ENCODE measurements at regions not wholly inside any gene's neighbourhood (a gene's known extent, or its start where the extent isn't known, plus 50 kb on each side); places are given as distances from the start of the nearest gene placed in this dataset.
"Not testable (repeated sequence)": the region's sequence is repeated elsewhere in the genome, so short reads cannot be mapped to it uniquely, and the experiment has no call there.

DNA sequence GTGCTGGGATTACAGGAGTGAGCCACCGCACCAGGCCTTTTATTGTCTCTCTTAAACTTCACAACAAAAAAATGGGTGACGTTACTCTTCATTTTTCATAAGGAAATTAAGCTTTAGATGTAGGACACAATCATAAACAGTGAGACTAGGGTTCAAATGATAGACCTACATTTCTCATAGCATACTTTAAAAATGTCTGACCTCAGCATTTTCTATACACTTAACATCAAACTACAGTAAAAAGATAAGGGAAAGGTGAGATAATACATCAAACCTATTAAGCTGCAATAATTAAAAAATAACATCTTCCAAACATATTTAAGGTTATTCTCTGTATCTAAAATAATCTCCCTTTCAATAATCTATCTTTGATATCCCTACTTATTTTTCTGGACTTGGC is 914.2 kb downstream of the FAM181B start:
- no peaks in the 10 kb centered on the region for H3K9me3 Mint-ChIP-seq
- no peaks in the 10 kb centered on the region for H3K27me3 Mint-ChIP-seq (ENCODE audit: low read depth)
- no peaks in the 10 kb centered on the region for H3K36me3 Mint-ChIP-seq (ENCODE audit: low read depth)
- H3K4me3 Mint-ChIP-seq = no peak overlapping the region
- H3K27ac Mint-ChIP-seq = no peak overlapping the region
- H3K4me1 Mint-ChIP-seq (ENCODE audit: low read depth) = no peaks in the 10 kb centered on the region

DNA sequence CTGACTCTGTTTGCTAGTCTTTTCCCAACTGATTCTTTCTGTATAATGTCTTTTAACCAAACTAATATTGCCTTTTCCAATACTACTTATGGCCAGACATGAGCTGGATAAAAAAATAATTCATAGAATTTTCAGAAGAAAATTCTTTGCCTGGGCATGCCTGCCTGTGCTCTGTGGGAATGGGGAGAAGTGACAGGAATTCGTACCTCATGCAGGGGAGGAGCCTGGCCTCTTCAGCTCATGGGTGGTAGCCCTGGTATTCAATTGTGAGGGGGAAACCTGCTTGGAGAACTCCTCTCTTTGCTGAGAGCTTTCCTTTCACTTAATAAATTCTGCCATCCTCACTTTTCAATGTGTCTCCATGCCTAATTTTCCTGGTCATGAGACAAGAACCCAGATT is 928.8 kb downstream of the FAM181B start:
- Mint-ChIP-seq H3K27ac (no peak overlapping the region), H3K9me3 (no peaks in the 10 kb centered on the region), H3K4me1 (ENCODE audit: low read depth) (no peaks in the 10 kb centered on the region), H3K27me3 (ENCODE audit: low read depth) (no peaks in the 10 kb centered on the region), H3K4me3 (no peak overlapping the region), H3K36me3 (ENCODE audit: low read depth) (no peaks in the 10 kb centered on the region)

DNA sequence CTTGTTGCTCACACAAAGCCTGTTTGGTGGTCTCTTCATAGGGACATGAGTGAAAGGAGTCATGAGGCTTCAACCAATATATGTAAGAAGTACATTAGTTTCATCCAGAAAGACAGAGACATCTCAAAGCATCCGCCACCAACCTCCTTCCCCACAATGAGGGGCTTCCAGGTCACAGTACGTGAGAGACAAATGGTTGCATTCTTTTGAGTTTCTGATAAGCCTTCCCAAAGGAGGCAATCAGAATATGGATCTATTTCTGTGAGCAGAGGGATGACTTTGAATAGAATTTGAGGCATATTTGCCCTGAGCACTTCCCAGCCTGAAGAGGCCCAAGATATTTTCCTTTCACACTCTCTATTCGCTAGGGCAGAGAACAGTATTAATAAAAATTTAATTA is 931.1 kb downstream of the FAM181B start:
- Mint-ChIP-seq H3K4me3 (no peak overlapping the region), H3K27me3 (ENCODE audit: low read depth) (no peaks in the 10 kb centered on the region), H3K4me1 (ENCODE audit: low read depth) (no peaks in the 10 kb centered on the region), H3K27ac (no peak overlapping the region), H3K36me3 (ENCODE audit: low read depth) (no peaks in the 10 kb centered on the region), H3K9me3 (no peaks in the 10 kb centered on the region)

DNA sequence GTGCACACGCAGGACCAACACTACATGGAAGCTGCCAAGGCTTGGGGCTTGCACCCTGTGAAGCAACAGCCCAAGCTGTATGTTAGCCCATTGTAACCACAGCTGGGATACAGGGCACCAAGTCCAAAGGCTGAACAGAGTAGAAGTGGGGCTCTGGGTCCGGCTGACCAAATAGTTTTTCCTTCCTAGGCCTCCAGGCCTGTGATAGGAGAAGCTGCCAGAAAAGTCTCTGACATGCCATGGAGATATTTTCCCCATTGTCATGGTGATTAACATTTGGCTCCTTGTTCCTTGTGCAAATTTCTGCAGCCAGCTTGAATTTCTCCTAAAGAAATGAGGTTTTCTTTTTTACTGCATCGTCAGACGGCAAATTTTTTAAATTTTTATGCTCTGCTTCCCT is 941.2 kb downstream of the FAM181B start:
- H3K36me3 Mint-ChIP-seq (ENCODE audit: low read depth) = no peaks in the 10 kb centered on the region

DNA sequence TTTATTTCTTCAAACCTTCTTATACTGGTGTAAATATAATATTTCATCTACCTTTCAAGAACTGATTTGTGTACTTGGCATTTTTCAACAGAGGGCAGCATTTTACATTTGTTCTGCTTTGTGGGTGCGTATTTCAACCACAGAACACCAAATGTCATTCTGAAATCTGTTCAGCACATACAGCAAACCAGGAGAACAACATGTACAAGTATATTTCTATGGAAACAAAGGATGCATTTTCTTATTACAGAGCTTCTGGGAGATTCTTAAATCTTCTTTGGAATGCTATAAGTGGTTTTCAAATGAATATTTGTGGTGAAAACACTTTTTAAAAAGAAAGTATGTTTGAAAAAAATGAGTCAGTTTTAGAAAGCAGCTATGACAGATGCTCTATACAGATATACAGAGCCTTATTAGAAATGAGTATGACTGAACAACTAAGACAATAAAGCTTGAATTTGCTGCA is 946.0 kb downstream of the FAM181B start:
- Mint-ChIP-seq H3K4me3 (no peak overlapping the region), H3K27me3 (ENCODE audit: low read depth) (no peaks in the 10 kb centered on the region), H3K27ac (no peak overlapping the region), H3K4me1 (ENCODE audit: low read depth) (peaks cover 8% of the 10 kb centered on the region), H3K36me3 (ENCODE audit: low read depth) (no peaks in the 10 kb centered on the region), H3K9me3 (no peaks in the 10 kb centered on the region)

More for the DNA sequence above, 941.2 kb downstream of the FAM181B start:
- no peak overlapping the region for H3K27ac Mint-ChIP-seq
- H3K4me3 Mint-ChIP-seq = no peak overlapping the region
- H3K4me1 Mint-ChIP-seq (ENCODE audit: low read depth) = peaks cover 6% of the 10 kb centered on the region
- H3K27me3 Mint-ChIP-seq (ENCODE audit: low read depth) = no peaks in the 10 kb centered on the region
- no peaks in the 10 kb centered on the region for H3K9me3 Mint-ChIP-seq

DNA sequence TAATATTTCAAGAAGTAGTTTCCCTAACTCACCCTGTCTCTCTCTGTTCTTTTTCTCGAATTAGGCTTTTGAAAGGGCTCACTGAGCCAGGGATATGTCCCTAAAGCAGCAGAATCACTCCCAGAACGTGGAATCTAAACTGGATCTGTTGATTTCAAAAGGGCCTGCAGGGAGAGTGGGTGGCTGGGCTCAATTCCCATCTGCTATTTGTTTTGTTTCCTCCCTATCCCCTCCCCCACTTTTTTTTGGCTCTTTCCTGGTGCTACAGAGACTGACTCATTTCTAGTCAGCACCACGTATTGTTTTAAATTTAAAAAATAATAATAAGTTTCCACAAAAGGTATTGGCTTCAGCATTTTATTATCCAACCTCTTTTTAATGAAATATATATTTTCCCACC is 961.5 kb downstream of the FAM181B start:
- no peaks in the 10 kb centered on the region for H3K4me1 Mint-ChIP-seq (ENCODE audit: low read depth)
- H3K9me3 Mint-ChIP-seq = no peaks in the 10 kb centered on the region
- no peaks in the 10 kb centered on the region for H3K36me3 Mint-ChIP-seq (ENCODE audit: low read depth)
- H3K27ac Mint-ChIP-seq = no peak overlapping the region
- H3K27me3 Mint-ChIP-seq (ENCODE audit: low read depth) = no peaks in the 10 kb centered on the region
- H3K4me3 Mint-ChIP-seq = no peak overlapping the region

DNA sequence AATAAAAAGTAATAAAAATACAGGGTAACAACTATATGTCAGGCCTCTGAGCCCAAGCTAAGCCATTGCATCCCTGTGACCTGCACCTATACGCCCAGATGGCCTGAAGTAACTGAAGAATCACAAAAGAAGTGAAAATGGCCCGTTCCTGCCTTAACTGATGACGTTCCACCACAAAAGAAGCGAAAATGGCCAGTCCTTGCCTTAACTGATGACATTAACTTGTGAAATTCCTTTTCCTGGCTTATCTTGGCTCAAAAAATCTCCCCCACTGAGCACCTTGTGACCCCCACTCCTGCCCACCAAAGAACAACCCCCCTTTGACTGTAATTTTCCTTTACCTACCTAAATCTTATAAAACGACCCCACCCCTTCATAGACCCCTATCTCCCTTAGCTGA is 963.8 kb downstream of the FAM181B start:
- H3K27me3 Mint-ChIP-seq (ENCODE audit: low read depth); H3K36me3 Mint-ChIP-seq (ENCODE audit: low read depth); H3K4me1 Mint-ChIP-seq (ENCODE audit: low read depth); H3K27ac Mint-ChIP-seq; H3K9me3 Mint-ChIP-seq; H3K4me3 Mint-ChIP-seq: not testable (repeated sequence)

DNA sequence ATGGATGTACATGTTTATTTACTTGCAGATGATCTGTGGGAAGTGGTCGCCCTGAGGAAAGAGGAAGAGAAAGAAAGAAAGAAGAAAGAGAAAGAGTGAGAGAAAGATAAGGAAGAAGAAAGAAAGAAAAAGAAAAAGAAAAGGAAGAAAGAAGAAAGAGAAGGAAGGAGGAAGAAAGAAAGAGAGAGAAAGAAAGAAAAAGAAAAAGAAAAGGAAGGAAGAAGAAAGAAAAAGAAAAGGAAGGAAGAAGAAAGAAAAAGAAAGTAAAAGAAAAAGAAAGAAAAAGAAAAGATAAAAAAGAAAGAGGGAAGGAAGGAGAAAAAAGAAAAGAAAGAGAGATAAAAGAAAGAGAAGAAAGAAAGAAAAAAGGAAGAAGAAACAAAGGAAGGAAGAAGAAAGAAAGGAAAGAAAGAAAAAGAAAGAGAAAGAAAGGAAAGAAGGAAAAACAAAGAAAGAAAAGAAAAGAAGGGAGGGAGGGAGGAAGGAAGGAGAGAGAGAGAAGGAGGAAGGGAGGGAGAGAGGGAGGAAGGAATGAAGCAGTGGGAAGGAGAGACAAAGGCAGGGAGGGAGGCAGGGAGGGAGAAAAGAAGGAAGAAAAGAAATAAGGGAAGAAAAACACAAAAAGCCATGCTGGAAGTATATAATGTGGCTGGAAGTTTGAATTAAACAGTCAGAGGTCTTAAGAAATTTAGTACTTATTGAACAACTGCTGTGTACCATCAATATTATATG is 976.6 kb downstream of the FAM181B start:
- no peak overlapping the region for H3K27ac Mint-ChIP-seq
- H3K27me3 Mint-ChIP-seq (ENCODE audit: low read depth) = no peaks in the 10 kb centered on the region
- no peaks in the 10 kb centered on the region for H3K9me3 Mint-ChIP-seq
- no peaks in the 10 kb centered on the region for H3K36me3 Mint-ChIP-seq (ENCODE audit: low read depth)
- H3K4me1 Mint-ChIP-seq (ENCODE audit: low read depth) = no peaks in the 10 kb centered on the region
- H3K4me3 Mint-ChIP-seq = no peak overlapping the region

DNA sequence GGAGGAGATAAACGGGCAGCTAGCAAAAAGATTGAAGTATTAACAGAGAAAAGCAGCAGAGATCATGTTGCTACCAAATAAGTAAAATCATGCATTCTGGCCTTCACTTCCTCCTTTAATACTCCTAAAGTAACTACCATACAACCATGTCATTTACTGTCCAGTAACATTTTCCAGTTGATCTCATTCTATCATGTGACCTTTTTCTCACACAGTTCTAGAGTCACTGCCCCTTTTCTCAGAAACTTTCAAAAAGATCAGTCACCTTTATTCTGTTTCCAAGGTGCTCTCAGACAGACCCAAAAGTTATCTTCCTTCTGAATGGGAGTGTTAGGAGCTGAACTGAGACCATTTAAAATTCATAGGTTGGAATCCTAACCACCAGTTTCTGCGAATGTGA is 984.4 kb downstream of the FAM181B start:
- Mint-ChIP-seq H3K36me3 (ENCODE audit: low read depth) (no peaks in the 10 kb centered on the region), H3K27ac (no peak overlapping the region), H3K9me3 (no peaks in the 10 kb centered on the region), H3K4me1 (ENCODE audit: low read depth) (no peaks in the 10 kb centered on the region), H3K4me3 (no peak overlapping the region), H3K27me3 (ENCODE audit: low read depth) (peaks cover 3% of the 10 kb centered on the region)

DNA sequence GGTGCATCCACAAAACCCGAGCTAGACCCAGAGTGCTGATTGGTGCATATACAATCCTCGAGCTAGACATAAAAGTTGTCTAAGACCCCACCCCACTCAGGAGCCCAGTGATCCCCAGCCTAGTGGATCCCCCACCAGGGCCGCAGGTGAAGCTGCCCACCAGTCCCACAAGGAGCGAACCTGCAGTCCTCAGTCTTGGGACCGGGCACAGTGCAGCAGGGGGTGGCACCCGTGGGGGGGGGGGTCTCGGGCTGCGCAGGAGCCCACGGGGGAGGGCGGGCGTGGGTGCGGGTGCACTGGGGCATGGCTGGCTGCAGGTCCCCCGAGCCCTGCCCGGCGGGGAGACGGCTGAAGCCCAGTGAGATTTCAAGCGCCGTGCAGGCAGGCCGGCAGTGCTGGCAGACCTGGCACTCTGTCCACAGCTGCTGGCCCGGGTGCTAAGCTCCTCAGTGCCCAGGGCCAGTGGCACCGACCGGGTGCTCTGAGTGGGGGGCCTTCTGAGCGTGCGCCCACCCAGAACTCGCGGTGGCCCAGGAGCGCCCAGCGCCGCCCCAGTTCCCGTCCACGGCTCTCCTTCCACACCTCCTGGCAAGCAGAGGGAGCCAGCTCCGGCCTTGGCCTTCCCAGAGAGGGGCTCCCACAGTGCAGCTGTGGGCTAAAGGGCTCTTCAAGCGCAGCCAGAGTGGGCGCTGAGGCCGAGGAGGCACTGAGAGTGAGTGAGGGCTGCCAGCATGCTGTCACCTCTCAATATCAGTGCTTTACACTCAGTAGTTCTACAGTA is 989.1 kb downstream of the FAM181B start:
- H3K36me3 Mint-ChIP-seq (ENCODE audit: low read depth) = no peaks in the 10 kb centered on the region
- no peak overlapping the region for H3K27ac Mint-ChIP-seq
- no peaks in the 10 kb centered on the region for H3K27me3 Mint-ChIP-seq (ENCODE audit: low read depth)
- no peaks in the 10 kb centered on the region for H3K9me3 Mint-ChIP-seq
- H3K4me1 Mint-ChIP-seq (ENCODE audit: low read depth) = no peaks in the 10 kb centered on the region
- no peak overlapping the region for H3K4me3 Mint-ChIP-seq

DNA sequence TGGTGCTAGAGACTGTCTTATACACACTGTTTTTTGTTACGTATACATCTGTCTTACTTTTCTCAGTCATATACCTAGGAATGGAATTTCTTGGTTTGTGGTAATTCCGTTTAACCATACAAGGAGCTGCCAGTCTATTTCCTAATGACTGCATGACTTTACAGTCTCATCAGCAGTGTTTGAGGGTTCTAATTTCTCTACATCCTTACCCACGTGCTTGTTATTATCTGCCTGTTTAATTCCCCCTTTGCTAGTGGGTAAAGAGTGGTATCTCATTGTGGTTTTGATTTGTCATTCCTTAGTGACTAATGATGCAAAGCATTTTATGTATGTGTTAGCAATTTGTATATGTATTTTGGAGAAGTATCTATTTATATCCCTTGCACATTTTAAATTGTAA is 1008.0 kb downstream of the FAM181B start:
- Mint-ChIP-seq H3K4me3 (no peak overlapping the region), H3K27me3 (ENCODE audit: low read depth) (no peaks in the 10 kb centered on the region), H3K36me3 (ENCODE audit: low read depth) (no peaks in the 10 kb centered on the region), H3K4me1 (ENCODE audit: low read depth) (no peaks in the 10 kb centered on the region), H3K9me3 (peaks cover 5% of the 10 kb centered on the region), H3K27ac (no peak overlapping the region)

DNA sequence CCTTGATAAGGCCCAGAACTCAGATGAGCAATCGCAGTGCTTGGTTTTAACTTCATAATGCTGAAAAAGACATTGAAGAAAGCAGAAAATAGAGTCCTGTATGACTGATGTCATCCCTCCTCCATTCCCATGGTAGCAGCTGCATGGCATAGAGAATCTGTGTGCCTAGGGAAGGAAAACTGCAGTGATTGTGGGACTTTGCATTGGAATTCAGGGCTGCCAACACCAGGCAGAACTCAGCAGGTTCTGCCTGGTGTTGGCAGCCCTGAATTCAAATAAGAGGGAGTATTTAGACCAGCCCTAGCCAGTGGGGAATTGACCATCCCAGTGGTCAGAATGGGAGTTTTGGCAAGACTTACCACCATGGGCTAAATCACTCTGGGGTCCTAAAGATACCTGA is 1016.0 kb downstream of the FAM181B start:
- H3K27ac Mint-ChIP-seq = no peak overlapping the region
- no peaks in the 10 kb centered on the region for H3K4me1 Mint-ChIP-seq (ENCODE audit: low read depth)
- no peaks in the 10 kb centered on the region for H3K36me3 Mint-ChIP-seq (ENCODE audit: low read depth)
- no peak overlapping the region for H3K4me3 Mint-ChIP-seq
- H3K27me3 Mint-ChIP-seq (ENCODE audit: low read depth) = no peaks in the 10 kb centered on the region
- H3K9me3 Mint-ChIP-seq = no peaks in the 10 kb centered on the region

DNA sequence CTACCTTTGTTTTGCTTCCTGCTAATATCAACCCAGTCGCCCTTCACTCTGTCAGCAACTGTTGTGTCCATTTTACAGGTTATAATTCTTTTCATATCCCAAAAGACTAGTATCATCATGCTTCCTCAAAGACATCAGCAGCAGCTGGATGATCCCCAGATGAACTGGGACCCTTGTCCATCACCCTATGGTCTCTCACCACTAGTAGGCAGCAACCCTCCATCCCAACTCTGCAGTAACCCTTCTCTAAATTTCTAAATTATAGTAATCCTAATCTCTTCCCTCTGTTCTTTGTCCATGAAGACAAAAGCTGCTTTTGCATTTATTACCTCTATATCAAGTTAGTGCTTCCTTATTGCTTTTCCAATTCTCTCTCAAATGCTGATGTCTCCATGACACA is 1025.8 kb downstream of the FAM181B start:
- Mint-ChIP-seq H3K9me3 (no peaks in the 10 kb centered on the region), H3K27ac (no peak overlapping the region), H3K4me3 (no peak overlapping the region), H3K27me3 (ENCODE audit: low read depth) (no peaks in the 10 kb centered on the region), H3K4me1 (ENCODE audit: low read depth) (no peaks in the 10 kb centered on the region), H3K36me3 (ENCODE audit: low read depth) (no peaks in the 10 kb centered on the region)

DNA sequence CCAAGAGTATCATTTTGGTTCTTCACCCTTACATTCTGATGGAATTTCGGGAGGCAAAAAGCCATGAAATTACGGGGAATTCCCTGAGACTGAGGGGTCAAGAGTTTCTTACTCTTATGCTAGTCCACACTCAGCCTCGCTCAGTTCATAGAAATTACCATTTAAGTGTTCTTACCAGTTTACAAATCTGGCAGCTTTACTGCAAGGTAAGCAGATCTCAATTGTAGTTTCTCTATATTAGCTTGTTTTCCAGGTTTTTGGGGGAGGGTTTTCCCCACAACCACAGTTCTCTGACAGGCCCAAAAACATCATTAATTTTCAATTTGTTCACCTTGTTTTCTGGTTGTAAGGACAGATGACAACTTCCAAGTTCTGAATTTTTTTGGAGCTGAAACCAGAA is 1028.4 kb downstream of the FAM181B start:
- Mint-ChIP-seq H3K4me1 (ENCODE audit: low read depth) (no peaks in the 10 kb centered on the region), H3K27me3 (ENCODE audit: low read depth) (no peaks in the 10 kb centered on the region), H3K9me3 (no peaks in the 10 kb centered on the region), H3K4me3 (no peak overlapping the region), H3K27ac (no peak overlapping the region), H3K36me3 (ENCODE audit: low read depth) (no peaks in the 10 kb centered on the region)

DNA sequence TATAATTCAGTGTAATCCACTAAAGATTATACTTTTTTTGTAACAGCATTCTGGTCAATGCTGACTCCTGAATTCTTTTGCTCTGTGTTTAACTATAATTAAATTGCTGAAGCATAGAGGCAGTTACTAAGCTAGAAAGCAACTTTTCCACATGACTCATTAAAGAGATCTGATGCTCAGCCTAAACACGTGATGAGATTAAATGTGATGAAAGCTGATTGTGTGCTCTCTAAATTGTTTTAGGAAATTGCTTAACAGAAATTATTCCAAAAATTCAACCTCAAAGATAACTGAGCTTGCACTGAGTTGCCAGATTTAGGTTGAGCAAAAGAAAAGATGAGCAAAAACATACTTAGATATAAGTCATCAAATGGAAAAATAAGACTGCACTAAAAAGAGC is 1033.6 kb downstream of the FAM181B start:
- no peak overlapping the region for H3K27ac Mint-ChIP-seq
- H3K27me3 Mint-ChIP-seq (ENCODE audit: low read depth) = no peaks in the 10 kb centered on the region
- H3K9me3 Mint-ChIP-seq = peaks cover 21% of the 10 kb centered on the region
- no peaks in the 10 kb centered on the region for H3K36me3 Mint-ChIP-seq (ENCODE audit: low read depth)
- H3K4me3 Mint-ChIP-seq = no peak overlapping the region
- no peaks in the 10 kb centered on the region for H3K4me1 Mint-ChIP-seq (ENCODE audit: low read depth)
